ENCODE measurements at regions not wholly inside any gene's neighbourhood (a gene's known extent, or its start where the extent isn't known, plus 50 kb on each side); places are given as distances from the start of the nearest gene placed in this dataset.
"Not testable (repeated sequence)": the region's sequence is repeated elsewhere in the genome, so short reads cannot be mapped to it uniquely, and the experiment has no call there.

DNA sequence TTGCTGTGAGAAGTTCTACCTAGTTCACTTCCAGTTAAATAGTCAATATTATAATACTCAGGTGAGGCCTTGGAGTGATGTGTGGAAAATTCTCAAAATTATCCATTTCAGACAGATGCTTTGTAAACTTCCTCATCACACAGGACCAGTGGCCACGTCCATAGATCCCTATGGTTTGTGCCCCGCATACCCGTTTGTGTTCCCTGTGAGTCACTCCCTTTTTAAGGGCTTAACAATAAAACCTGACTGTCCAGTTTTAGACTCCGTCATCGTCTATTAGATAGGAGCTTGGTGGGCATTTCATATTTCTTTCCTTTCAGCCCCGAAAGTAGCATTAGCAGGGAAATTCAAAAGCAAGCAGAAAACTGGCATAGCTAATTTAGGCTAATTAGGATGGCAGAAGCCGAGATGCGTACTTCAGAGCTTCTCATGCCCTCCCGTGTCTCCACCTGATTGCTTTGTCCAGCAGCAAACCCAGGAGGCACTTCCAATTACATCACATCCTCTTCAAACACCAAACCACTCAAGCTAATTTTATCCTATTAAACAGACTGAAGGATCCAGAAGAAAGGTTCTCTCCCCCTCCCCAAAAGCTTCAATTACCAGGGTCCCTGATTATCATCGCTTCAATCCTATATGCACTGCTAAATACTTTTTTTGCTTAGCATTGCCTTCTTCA lies 186.6 kb upstream of the OTX2 start:
- no peak overlapping the region for H3K4me3 Mint-ChIP-seq (ENCODE audit: unreplicated experiment)
- H3K4me1 Mint-ChIP-seq (ENCODE audit: low read depth) = no peaks in the 10 kb centered on the region
- H3K27ac Mint-ChIP-seq (ENCODE audit: unreplicated experiment) = no peak overlapping the region
- DNase-seq (ENCODE audit: low spot score) = no peak
- no peaks in the 10 kb centered on the region for H3K36me3 Mint-ChIP-seq (ENCODE audit: low read depth)
- TF ChIP-seq, protein P1, sequence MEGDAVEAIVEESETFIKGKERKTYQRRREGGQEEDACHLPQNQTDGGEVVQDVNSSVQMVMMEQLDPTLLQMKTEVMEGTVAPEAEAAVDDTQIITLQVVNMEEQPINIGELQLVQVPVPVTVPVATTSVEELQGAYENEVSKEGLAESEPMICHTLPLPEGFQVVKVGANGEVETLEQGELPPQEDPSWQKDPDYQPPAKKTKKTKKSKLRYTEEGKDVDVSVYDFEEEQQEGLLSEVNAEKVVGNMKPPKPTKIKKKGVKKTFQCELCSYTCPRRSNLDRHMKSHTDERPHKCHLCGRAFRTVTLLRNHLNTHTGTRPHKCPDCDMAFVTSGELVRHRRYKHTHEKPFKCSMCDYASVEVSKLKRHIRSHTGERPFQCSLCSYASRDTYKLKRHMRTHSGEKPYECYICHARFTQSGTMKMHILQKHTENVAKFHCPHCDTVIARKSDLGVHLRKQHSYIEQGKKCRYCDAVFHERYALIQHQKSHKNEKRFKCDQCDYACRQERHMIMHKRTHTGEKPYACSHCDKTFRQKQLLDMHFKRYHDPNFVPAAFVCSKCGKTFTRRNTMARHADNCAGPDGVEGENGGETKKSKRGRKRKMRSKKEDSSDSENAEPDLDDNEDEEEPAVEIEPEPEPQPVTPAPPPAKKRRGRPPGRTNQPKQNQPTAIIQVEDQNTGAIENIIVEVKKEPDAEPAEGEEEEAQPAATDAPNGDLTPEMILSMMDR (IDR thresholded peaks at IDR 0.05) = no peak
- no peaks in the 10 kb centered on the region for H3K27me3 Mint-ChIP-seq (ENCODE audit: low read depth)
- peaks cover 4% of the 10 kb centered on the region for H3K9me3 Mint-ChIP-seq (ENCODE audit: low read depth)

DNA sequence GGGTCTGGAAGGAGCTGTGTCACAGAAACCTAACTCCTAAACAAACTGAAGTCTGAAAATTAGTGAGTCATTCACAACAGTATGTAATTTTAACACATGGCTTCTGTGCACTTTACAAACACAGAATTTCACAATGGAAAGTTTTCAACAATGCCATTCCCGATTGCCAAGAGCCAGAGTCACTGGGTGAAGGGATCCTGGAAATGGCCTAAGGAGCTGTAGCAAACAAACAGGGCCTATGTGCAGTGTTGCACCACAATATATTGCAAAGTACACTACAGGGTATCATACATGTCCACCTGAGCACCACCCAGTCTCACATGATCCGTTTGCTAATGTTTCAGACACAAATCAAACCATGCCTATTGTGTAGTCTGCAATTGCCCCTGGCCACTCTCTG lies 184.7 kb upstream of the OTX2 start:
- no peak overlapping the region for H3K27ac Mint-ChIP-seq (ENCODE audit: unreplicated experiment)
- no peaks in the 10 kb centered on the region for H3K4me1 Mint-ChIP-seq (ENCODE audit: low read depth)
- H3K27me3 Mint-ChIP-seq (ENCODE audit: low read depth) = no peaks in the 10 kb centered on the region
- H3K36me3 Mint-ChIP-seq (ENCODE audit: low read depth) = no peaks in the 10 kb centered on the region
- peaks cover 7% of the 10 kb centered on the region for H3K9me3 Mint-ChIP-seq (ENCODE audit: low read depth)
- no peak for DNase-seq (ENCODE audit: low spot score)
- TF ChIP-seq, protein P1 (IDR thresholded peaks at IDR 0.05) = no peak
- no peak overlapping the region for H3K4me3 Mint-ChIP-seq (ENCODE audit: unreplicated experiment)

DNA sequence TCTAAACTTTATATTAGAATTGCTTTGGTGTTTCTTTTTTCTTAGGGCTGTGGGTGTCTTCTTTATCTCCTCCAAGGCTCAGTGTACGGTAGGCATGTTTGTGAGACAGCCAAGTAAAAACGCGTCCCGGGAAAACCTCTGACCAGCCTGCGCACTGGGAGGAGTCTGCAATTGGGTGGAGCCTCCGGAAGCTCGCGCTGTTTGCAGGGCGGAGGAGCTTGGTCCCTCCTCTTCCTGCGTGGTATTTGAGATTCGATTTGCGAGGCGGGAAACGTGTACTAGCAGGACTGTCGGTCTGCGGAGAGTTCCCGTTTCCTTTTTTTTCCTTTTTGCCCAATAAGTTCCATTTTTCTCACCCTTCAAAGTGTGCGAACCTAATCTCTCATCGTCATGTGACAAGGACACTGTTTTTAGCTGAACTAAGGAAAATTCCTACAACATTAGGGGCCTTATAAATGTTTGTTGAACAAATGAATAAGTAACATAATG lies 182.1 kb upstream of the OTX2 start:
- no peak overlapping the region for H3K4me3 Mint-ChIP-seq (ENCODE audit: unreplicated experiment)
- no peak for DNase-seq (ENCODE audit: low spot score)
- H3K27me3 Mint-ChIP-seq (ENCODE audit: low read depth) = no peaks in the 10 kb centered on the region
- no peaks in the 10 kb centered on the region for H3K36me3 Mint-ChIP-seq (ENCODE audit: low read depth)
- TF ChIP-seq, protein P1 (IDR thresholded peaks at IDR 0.05) = no peak
- H3K4me1 Mint-ChIP-seq (ENCODE audit: low read depth) = no peaks in the 10 kb centered on the region
- no peak overlapping the region for H3K27ac Mint-ChIP-seq (ENCODE audit: unreplicated experiment)
- H3K9me3 Mint-ChIP-seq (ENCODE audit: low read depth) = peaks cover 10% of the 10 kb centered on the region

DNA sequence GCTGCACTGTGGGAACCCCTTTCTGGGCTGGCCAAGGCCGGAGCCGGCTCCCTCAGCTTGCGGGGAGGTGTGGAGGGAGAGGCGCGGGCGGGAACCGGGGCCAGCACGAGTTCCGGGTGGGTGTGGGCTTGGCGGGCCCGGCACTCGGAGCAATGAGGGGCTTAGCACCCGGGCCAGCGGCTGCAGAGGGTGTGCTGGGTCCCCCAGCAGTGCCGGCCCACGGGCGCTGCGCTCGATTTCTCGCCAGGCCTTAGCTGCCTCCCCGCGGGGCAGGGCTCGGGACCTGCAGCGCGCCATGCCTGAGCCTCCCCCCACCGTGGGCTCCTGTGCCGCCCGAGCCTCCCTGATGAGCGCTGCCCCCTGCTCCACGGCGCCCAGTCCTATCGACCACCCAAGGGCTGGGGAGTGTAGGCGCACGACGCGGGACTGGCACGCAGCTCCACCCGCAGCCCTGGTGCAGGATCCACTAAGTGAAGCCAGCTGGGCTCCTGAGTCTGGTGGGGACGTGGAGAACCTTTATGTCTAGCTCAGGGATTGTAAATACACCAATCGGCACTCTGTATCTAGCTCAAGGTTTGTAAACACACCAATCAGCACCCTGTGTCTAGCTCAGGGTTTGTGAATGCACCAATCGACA lies 180.8 kb upstream of the OTX2 start:
- not testable (repeated sequence) for H3K36me3 Mint-ChIP-seq (ENCODE audit: low read depth); H3K27ac Mint-ChIP-seq (ENCODE audit: unreplicated experiment); DNase-seq (ENCODE audit: low spot score); H3K4me3 Mint-ChIP-seq (ENCODE audit: unreplicated experiment); H3K27me3 Mint-ChIP-seq (ENCODE audit: low read depth); H3K9me3 Mint-ChIP-seq (ENCODE audit: low read depth); H3K4me1 Mint-ChIP-seq (ENCODE audit: low read depth)

DNA sequence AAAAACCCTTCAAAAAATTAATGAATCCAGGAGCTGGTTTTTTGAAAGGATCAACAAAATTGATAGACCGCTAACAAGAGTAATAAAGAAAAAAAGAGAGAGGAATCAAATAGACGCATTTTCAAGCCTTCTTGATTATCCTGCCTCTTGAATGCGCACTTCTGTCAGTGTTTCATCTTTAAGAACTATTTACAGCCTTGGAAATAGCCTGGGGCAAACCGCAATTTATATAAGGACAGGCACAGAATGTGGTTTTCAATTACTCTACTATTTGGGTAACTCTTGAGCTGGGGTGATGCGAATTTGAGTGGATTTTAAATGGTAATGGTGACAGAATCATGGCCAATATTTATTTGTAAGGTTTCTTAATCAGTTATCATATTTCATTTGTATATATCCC lies 179.1 kb upstream of the OTX2 start:
- no peak for DNase-seq (ENCODE audit: low spot score)
- H3K27ac Mint-ChIP-seq (ENCODE audit: unreplicated experiment) = no peak overlapping the region
- TF ChIP-seq, protein P1 (IDR thresholded peaks at IDR 0.05) = no peak
- peaks cover 10% of the 10 kb centered on the region for H3K9me3 Mint-ChIP-seq (ENCODE audit: low read depth)
- no peaks in the 10 kb centered on the region for H3K36me3 Mint-ChIP-seq (ENCODE audit: low read depth)
- no peaks in the 10 kb centered on the region for H3K27me3 Mint-ChIP-seq (ENCODE audit: low read depth)
- H3K4me1 Mint-ChIP-seq (ENCODE audit: low read depth) = no peaks in the 10 kb centered on the region
- H3K4me3 Mint-ChIP-seq (ENCODE audit: unreplicated experiment) = no peak overlapping the region

DNA sequence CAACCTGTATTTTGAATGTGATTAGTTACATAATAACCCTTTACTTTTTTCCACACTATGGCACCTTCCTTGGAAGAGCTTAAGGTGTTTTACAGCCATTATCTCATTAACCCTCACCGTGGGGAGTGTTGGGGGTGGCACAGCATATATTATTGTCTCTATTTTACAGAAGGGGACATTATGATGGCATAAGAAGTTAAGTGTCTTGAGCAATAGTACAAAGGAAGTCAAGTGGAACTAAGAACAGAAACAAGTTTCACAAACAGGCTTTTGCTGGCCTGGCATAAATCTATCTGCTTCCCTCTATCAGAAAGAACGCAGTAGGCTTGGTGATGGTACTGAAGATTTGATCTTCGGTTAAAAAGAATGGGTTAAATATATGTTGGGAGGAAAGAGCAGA lies 169.7 kb upstream of the OTX2 start:
- TF ChIP-seq, protein P1 (IDR thresholded peaks at IDR 0.05) = no peak
- H3K4me1 Mint-ChIP-seq (ENCODE audit: low read depth) = no peaks in the 10 kb centered on the region
- no peak for DNase-seq (ENCODE audit: low spot score)
- no peak overlapping the region for H3K4me3 Mint-ChIP-seq (ENCODE audit: unreplicated experiment)
- no peak overlapping the region for H3K27ac Mint-ChIP-seq (ENCODE audit: unreplicated experiment)
- no peaks in the 10 kb centered on the region for H3K36me3 Mint-ChIP-seq (ENCODE audit: low read depth)
- H3K9me3 Mint-ChIP-seq (ENCODE audit: low read depth) = no peaks in the 10 kb centered on the region
- H3K27me3 Mint-ChIP-seq (ENCODE audit: low read depth) = peaks cover 5% of the 10 kb centered on the region
